OCI-LY3 (cell line): ENCODE measurements at regions not wholly inside any gene's neighbourhood (a gene's known extent, or its start where the extent isn't known, plus 50 kb on each side); places are given as distances from the start of the nearest gene placed in this dataset.

Experiments
- H2AFZ ChIP-seq: fragments of 200-600, 300-600 bp; shearing (Covaris generic); 2 replicates; pipeline ENCODE4 v1.6.0; 2014; ENCODE audit warnings: antibody characterized with exemption, low read depth, low read length
- H3K27ac ChIP-seq: fragments of 200-600, 300-600 bp; sonication (generic); 2 replicates; pipeline ENCODE4 v1.5.1; 2014; ENCODE audit warnings: mild to moderate bottlenecking, low read length, moderate library complexity, mixed read lengths
- H3K27me3 ChIP-seq: fragments of 200-600, 300-600 bp; sonication (generic); 2 replicates; pipeline ENCODE4 v1.6.1; 2014; ENCODE audit warnings: low read depth, low read length, mixed read lengths
- H3K36me3 ChIP-seq: fragments of 200-600, 300-600 bp; sonication (generic); replicated peaks from 2 replicates; pipeline ENCODE3; 2014; ENCODE audit warnings: low read depth, low read length, mixed read lengths
- H3K4me1 ChIP-seq: fragments of 300-600, 200-600 bp; sonication (generic); 2 replicates; pipeline ENCODE4 v1.6.1; 2014; ENCODE audit warnings: low read length, mixed read lengths
- H3K4me2 ChIP-seq: fragments of 200-600, 300-600 bp; sonication (generic); 2 replicates; pipeline ENCODE4 v1.6.1; 2014; ENCODE audit warnings: low read length, mixed read lengths
- H3K4me3 ChIP-seq: fragments of 300-600, 200-600 bp; sonication (generic); 2 replicates; pipeline ENCODE4 v1.5.1; 2014; ENCODE audit warnings: antibody characterized with exemption, mild to moderate bottlenecking, low read length, moderate library complexity
- H3K79me2 ChIP-seq: fragments of 300-600, 200-600 bp; shearing (Covaris generic); 2 replicates; pipeline ENCODE4 v1.6.1; 2014; ENCODE audit warnings: mild to moderate bottlenecking, low read length, mixed read lengths
- H3K9ac ChIP-seq: fragments of 300-600, 200-600 bp; shearing (Covaris generic); 2 replicates; pipeline ENCODE4 v1.6.0; 2014; ENCODE audit warnings: mild to moderate bottlenecking, low read length, moderate library complexity
- H3K9me3 ChIP-seq: fragments of 200-600, 300-600 bp; shearing (Covaris generic); 2 replicates; pipeline ENCODE4 v1.6.1; 2014; ENCODE audit warnings: low read length, mixed read lengths; ENCODE audit not compliant: insufficient read depth
- H4K20me1 ChIP-seq: fragments of 200-600, 300-600 bp; sonication (generic); 2 replicates; pipeline ENCODE4 v1.6.1; 2016; ENCODE audit warnings: low read length, mixed read lengths; ENCODE audit not compliant: insufficient read depth
- CTCF ChIP-seq: fragments of 200-600, 300-600 bp; sonication (generic); IDR thresholded peaks from 2 replicates; pipeline ENCODE4 v1.5.1; 2014; ENCODE audit warnings: antibody characterized with exemption, low read length, low read depth
- EZH2phosphoT487 ChIP-seq: fragments of 200-600 bp; shearing (Covaris generic); IDR thresholded peaks from 2 replicates; pipeline ENCODE4 v1.6.1; 2018; ENCODE audit warnings: antibody characterized with exemption, mixed run types, low read depth

GRCh38 chr1:177741476-177741875 is 228.4 kb downstream of the SEC16B start:
- H3K9ac ChIP-seq, result no peak overlapping the region
- no peak for TF ChIP-seq EZH2phosphoT487
- TF ChIP-seq CTCF, result no peak
- no peaks in the 10 kb centered on the region for H3K79me2 ChIP-seq
- H2AFZ ChIP-seq, result no peak overlapping the region
- no peak overlapping the region for H3K27ac ChIP-seq
- H3K4me1 ChIP-seq, result no peaks in the 10 kb centered on the region
- no peaks in the 10 kb centered on the region for H4K20me1 ChIP-seq
- no peak overlapping the region for H3K4me2 ChIP-seq
- H3K36me3 ChIP-seq, result no peaks in the 10 kb centered on the region
- H3K27me3 ChIP-seq, result peaks cover 61% of the 10 kb centered on the region
- H3K9me3 ChIP-seq, result no peaks in the 10 kb centered on the region
- H3K4me3 ChIP-seq, result no peak overlapping the region

- H3K4me2 ChIP-seq, result no peak overlapping the region
- no peaks in the 10 kb centered on the region for H3K9me3 ChIP-seq
- H3K27me3 ChIP-seq, result peaks cover 47% of the 10 kb centered on the region
- H3K9ac ChIP-seq, result no peak overlapping the region
- H3K27ac ChIP-seq, result no peak overlapping the region
- H3K79me2 ChIP-seq, result no peaks in the 10 kb centered on the region
- H3K4me1 ChIP-seq, result no peaks in the 10 kb centered on the region
- no peaks in the 10 kb centered on the region for H4K20me1 ChIP-seq
- no peaks in the 10 kb centered on the region for H3K36me3 ChIP-seq
- no peak overlapping the region for H2AFZ ChIP-seq
- H3K4me3 ChIP-seq, result no peak overlapping the region
- no peak for TF ChIP-seq CTCF
- TF ChIP-seq EZH2phosphoT487, result no peak
These were observed 230.1 kb downstream of the SEC16B start for GRCh38 chr1:177739780-177740179.

GRCh38 chr1:177737456-177737855 is 232.4 kb downstream of the SEC16B start:
- H3K4me3 ChIP-seq, result no peak overlapping the region
- no peak overlapping the region for H3K9ac ChIP-seq
- H3K79me2 ChIP-seq, result no peaks in the 10 kb centered on the region
- no peaks in the 10 kb centered on the region for H3K9me3 ChIP-seq
- H3K4me2 ChIP-seq, result no peak overlapping the region
- peaks cover 2% of the 10 kb centered on the region; the same call in 1 of the 2 replicates for H3K4me1 ChIP-seq
- peaks cover 33% of the 10 kb centered on the region for H3K27me3 ChIP-seq
- no peak overlapping the region for H3K27ac ChIP-seq
- H3K36me3 ChIP-seq, result no peaks in the 10 kb centered on the region
- no peak overlapping the region for H2AFZ ChIP-seq
- TF ChIP-seq CTCF (no peak), EZH2phosphoT487 (no peak)
- H4K20me1 ChIP-seq, result no peaks in the 10 kb centered on the region

GRCh38 chr1:177732178-177732577 is 237.7 kb downstream of the SEC16B start:
- Histone ChIP-seq H2AFZ (peak overlapping the region; percentile 56; the same call in 1 of the 2 replicates), H3K9me3 (no peaks in the 10 kb centered on the region), H3K9ac (no peak overlapping the region), H3K79me2 (no peaks in the 10 kb centered on the region), H3K27ac (no peak overlapping the region), H3K36me3 (no peaks in the 10 kb centered on the region), H4K20me1 (no peaks in the 10 kb centered on the region), H3K4me1 (peaks cover 7% of the 10 kb centered on the region; the same call in 1 of the 2 replicates), H3K4me2 (peak overlapping the region; percentile 36), H3K4me3 (peak overlapping the region; percentile 21; the same call in 1 of the 2 replicates), H3K27me3 (peaks cover 4% of the 10 kb centered on the region; the same call in 1 of the 2 replicates)
- TF ChIP-seq CTCF (no peak), EZH2phosphoT487 (no peak)
